Spleen (tissue), 11 donors: ENCODE measurements at regions not wholly inside any gene's neighbourhood (a gene's known extent, or its start where the extent isn't known, plus 50 kb on each side); places are given as distances from the start of the nearest gene placed in this dataset.

Source experiments
- DNase-seq: peaks from one replicate; pipeline ENCODE4 v3.0.0-alpha.2; 2020
- H3K27ac ChIP-seq, 8 donors: fragments of 200-600 bp; sonication (generic) in 7 of 8; 1 replicate in 4 of 8; 2 replicates in 4 of 8; pipeline versions ENCODE4 v1.5.0 to v1.8.0; 2016 to 2021; ENCODE audit warnings: inconsistent platforms in 4 of 8, mild to moderate bottlenecking in 4 of 8, moderate library complexity in 1 of 8
- H3K27me3 ChIP-seq, 7 donors: fragments of 200-600 bp; sonication (generic) in 6 of 7; replicated peaks in 1 of 7; 1 replicate in 4 of 7; 2 replicates in 3 of 7; pipeline versions ENCODE4 v1.5.0 to v1.8.0; 2016 to 2021; ENCODE audit warnings: inconsistent platforms in 3 of 7, mild to moderate bottlenecking in 1 of 7
- H3K36me3 ChIP-seq, 6 donors: fragments of 200-600 bp; sonication (generic) in 5 of 6; 1 replicate in 4 of 6; 2 replicates in 2 of 6; pipeline versions ENCODE4 v1.5.0 to v1.8.0; 2016 to 2021; ENCODE audit warnings: inconsistent platforms in 2 of 6
- H3K4me1 ChIP-seq, 6 donors: fragments of 200-600 bp; sonication (generic) in 5 of 6; 1 replicate in 3 of 6; 2 replicates in 3 of 6; pipeline versions ENCODE4 v1.5.0 to v1.8.0; 2016 to 2021; ENCODE audit warnings: inconsistent platforms in 3 of 6
- H3K4me3 ChIP-seq, 8 donors: fragments of 200-600 bp; sonication (generic) in 7 of 8; 1 replicate in 4 of 8; 2 replicates in 4 of 8; pipeline versions ENCODE4 v1.5.0 to v1.8.0; 2016 to 2021; ENCODE audit warnings: inconsistent platforms in 4 of 8, mild to moderate bottlenecking in 4 of 8, moderate library complexity in 2 of 8
- H3K9me3 ChIP-seq, 8 donors: fragments of 200-600 bp; sonication (generic) in 7 of 8; 1 replicate in 4 of 8; 2 replicates in 4 of 8; pipeline versions ENCODE4 v1.5.0 to v1.8.0; 2016 to 2021; ENCODE audit warnings: inconsistent platforms in 4 of 8
- CTCF ChIP-seq, 11 experiments: fragments of 200-600 bp in 7 of 11; fragments of 450-650 bp in 4 of 11; sonication (generic) in 4 of 11; IDR thresholded peaks in 8 of 11; conservative IDR thresholded peaks in 3 of 11; 1 replicate in 7 of 11; 2 replicates in 4 of 11; pipeline versions ENCODE4 v1.4.0 to v1.8.0; 2016 to 2021; ENCODE audit warnings: antibody characterized with exemption in 11 of 11, inconsistent platforms in 4 of 11, mild to moderate bottlenecking in 1 of 11
- POLR2A ChIP-seq, 3 donors: fragments of 450-650 bp; IDR thresholded peaks; one replicate each; pipeline ENCODE4 v1.5.1; 2017; ENCODE audit warnings: antibody characterized with exemption in 3 of 3, mild to moderate bottlenecking in 1 of 3
- POLR2AphosphoS5 ChIP-seq, 3 donors: sonication (generic); formaldehyde crosslinking; IDR thresholded peaks; one replicate each; pipeline ENCODE4 v1.5.1; 2017; ENCODE audit warnings: antibody characterized with exemption in 3 of 3
- WGBS, 5 donors: extraction: QIAGEN DNeasy Blood & Tissue Kit in 3 of 5; methylation state at CpG; one replicate each; pipeline versions ENCODE4 v1.1.5 to v1.1.7; 2013 to 2018; 5-methylcytosine and 5-hydroxymethylcytosine counted together
- intact Hi-C: fragments of 100-400 bp; cut with DNase I; formaldehyde crosslinking; loops from one replicate; pipeline ENCODE4 v1.15.0; 2023; ENCODE audit warnings: low total_unique reads
- donor health status: healthy with polysubstance abuse.
- donor health status: DM: no; HTN: no; CAD: no; lungs with moderate emphysema.
- donor health status: DM: no; HTN: no; CAD: no.
- donor health status: Bipolar disorder and iron deficiency.
- donor health status: healthy.
- donor health status: DM: no; HTN: no; CAD: no.
- donor health status: DM: yes; HTN: yes; CAD: no.

DNA sequence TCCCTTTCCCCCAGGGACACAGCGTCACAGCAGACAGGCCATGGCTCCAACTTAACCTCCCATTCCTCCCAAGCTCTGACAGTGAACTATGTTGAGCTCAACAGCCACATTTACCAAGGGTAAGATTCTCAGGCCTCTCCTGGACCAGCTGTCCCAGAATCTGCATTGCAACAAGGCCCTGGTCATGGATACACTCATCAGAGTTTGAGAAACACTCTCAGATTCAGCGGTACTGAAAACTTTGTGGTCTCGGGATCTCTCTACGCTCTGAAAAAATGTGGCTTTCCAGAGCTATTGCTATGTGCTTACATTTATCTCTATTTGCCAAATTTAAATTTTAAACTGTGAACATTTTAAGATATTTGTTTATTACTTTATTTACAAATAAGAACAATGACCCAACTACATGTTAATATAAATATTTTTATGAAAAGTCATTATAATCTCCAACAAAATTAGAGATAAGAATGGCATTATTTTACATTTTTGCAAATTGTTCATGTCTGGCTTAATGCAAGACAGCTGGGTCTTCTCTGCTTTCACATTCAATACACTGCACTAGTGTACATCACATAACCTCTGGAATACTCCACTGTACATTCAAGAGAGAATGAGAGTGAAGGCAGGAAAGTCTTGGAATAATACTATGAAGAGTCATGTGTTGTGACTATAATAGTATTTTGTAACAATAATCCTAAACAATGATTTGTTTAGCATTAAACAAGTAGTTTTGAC lies 190.9 kb upstream of the PITRM1 start:
- no peak overlapping the region for H3K27ac ChIP-seq

DNA sequence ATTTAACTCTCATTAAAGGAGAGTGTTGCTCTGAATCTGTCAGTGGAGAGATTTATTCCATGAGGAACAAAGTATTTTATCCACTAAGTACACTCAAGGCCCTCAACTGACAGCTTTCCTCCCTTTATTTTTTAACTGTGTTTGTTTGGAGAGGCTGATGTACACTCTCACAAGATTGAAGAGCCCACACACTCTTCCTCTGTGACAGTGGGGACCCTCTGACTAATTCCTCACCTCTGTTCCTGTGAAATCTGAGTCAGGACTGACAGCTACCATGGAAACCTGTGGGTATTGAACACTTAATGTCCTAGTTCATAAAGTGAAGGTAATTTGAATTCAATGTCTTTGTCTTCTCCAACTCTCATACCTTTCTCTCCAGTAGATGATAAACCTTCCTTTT lies 189.8 kb upstream of the PITRM1 start:
- H3K4me1 ChIP-seq = no peaks in the 10 kb centered on the region
- H3K27me3 ChIP-seq = no peaks in the 10 kb centered on the region
- H3K9me3 ChIP-seq = peaks cover 4 to 35% (median 24%) of the 10 kb centered on the region in 8 donors
- TF ChIP-seq POLR2A (IDR thresholded peaks at IDR 0.05) (no peak), POLR2AphosphoS5 (IDR thresholded peaks at IDR 0.05) (no peak), CTCF (IDR thresholded peaks at IDR 0.05 in 8 of 11, conservative IDR thresholded peaks at IDR 0.05 in 3 of 11) (no peak)
- no peaks in the 10 kb centered on the region for H3K36me3 ChIP-seq
- H3K27ac ChIP-seq = no peak overlapping the region
- no peak for DNase-seq
- no peak overlapping the region for H3K4me3 ChIP-seq
- intact Hi-C loops = no loop called here

More for the DNA sequence above, 190.9 kb upstream of the PITRM1 start:
- no peaks in the 10 kb centered on the region for H3K4me1 ChIP-seq
- H3K27me3 ChIP-seq = no peaks in the 10 kb centered on the region
- H3K4me3 ChIP-seq = no peak overlapping the region
- TF ChIP-seq POLR2AphosphoS5 (IDR thresholded peaks at IDR 0.05) (no peak), POLR2A (IDR thresholded peaks at IDR 0.05) (no peak), CTCF (IDR thresholded peaks at IDR 0.05 in 8 of 11, conservative IDR thresholded peaks at IDR 0.05 in 3 of 11) (no peak)
- H3K9me3 ChIP-seq = peaks cover 4 to 33% (median 24%) of the 10 kb centered on the region in 8 donors
- no peak for DNase-seq
- intact Hi-C loops = no loop called here
- no peaks in the 10 kb centered on the region for H3K36me3 ChIP-seq
- 82 to 99% (median 95%) methylated on average over 4 of the region's 4 CpGs for WGBS, 5 donors

DNA sequence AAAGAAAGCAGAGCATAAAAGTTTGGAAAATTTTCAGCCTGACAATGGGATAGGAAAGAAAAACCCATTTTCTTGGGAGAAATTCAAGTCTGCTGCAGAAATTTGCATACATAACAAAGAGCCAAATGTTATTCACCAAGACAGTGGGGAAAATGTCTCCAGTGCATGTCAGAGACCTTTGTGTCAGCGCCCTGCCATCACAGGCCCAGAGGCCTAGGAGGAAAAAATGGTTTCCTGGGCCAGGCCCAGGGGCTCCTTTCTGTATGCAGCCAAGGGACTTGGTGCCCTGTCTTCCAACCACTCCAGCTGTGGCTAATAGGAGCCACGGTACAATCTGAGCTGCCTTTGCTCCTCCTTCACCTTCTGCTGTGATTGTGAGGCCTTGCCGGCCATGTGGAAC lies 189.1 kb upstream of the PITRM1 start:
- Histone ChIP-seq H3K27me3 (no peaks in the 10 kb centered on the region), H3K27ac (no peak overlapping the region), H3K4me3 (no peak overlapping the region), H3K36me3 (no peaks in the 10 kb centered on the region), H3K4me1 (no peaks in the 10 kb centered on the region), H3K9me3 (peaks cover 4 to 35% (median 24%) of the 10 kb centered on the region in 8 donors)
- TF ChIP-seq POLR2A (IDR thresholded peaks at IDR 0.05) (no peak), POLR2AphosphoS5 (IDR thresholded peaks at IDR 0.05) (no peak), CTCF (IDR thresholded peaks at IDR 0.05 in 8 of 11, conservative IDR thresholded peaks at IDR 0.05 in 3 of 11) (no peak)
- whole genome bisulfite sequencing, 5 donors = 71 to 88% (median 79%) methylated on average over 3 of the region's 3 CpGs
- intact Hi-C loops = no loop called here
- DNase-seq = no peak

DNA sequence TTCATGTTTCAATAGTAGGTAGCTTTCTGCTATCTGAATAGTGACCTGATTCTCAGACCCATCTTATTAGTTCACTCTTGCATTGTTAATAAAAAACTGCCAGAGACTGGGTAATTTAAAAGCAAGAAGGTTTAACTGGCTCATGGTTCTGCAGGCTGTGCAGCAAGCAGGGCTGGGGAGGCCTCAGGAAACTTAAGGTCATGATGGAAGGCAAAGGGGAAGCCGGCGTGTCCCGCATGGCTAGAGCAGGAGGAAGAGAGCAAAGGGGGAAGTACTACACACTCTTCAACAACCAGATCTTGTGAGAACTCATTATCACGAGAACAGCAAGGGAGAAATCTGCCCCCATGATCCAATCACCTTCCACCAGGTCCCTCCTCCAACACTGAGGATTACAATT lies 185.2 kb upstream of the PITRM1 start:
- WGBS, 5 donors = 28 to 58% (median 50%) methylated on average over 4 of the region's 4 CpGs
- Histone ChIP-seq H3K27ac (no peak overlapping the region), H3K36me3 (no peaks in the 10 kb centered on the region), H3K4me1 (no peaks in the 10 kb centered on the region), H3K9me3 (peaks cover 4 to 47% (median 24%) of the 10 kb centered on the region in 8 donors), H3K4me3 (no peak overlapping the region), H3K27me3 (no peaks in the 10 kb centered on the region)
- peak; percentile 70 for DNase-seq
- intact Hi-C loops = no loop called here
- TF ChIP-seq POLR2AphosphoS5 (IDR thresholded peaks at IDR 0.05) (no peak), POLR2A (IDR thresholded peaks at IDR 0.05) (no peak), CTCF (IDR thresholded peaks at IDR 0.05 in 8 of 11, conservative IDR thresholded peaks at IDR 0.05 in 3 of 11) (no peak)
